CD4-positive, CD25-positive, alpha-beta regulatory T cell (primary cell): ENCODE measurements at regions not wholly inside any gene's neighbourhood (a gene's known extent, or its start where the extent isn't known, plus 50 kb on each side); places are given as distances from the start of the nearest gene placed in this dataset.

ENCODE experiments used
- ATAC-seq, 2 donors: fragments of 150-1000 bp; cut with Tn5 transposase; one replicate each; pipeline ENCODE4 v1.10.0; 2021; ENCODE audit warnings: low read depth in 2 of 2, moderate number of reproducible peaks in 2 of 2, moderate library complexity in 1 of 2
- DNase-seq, 3 donors: peaks; one replicate each; pipeline versions ENCODE4 v3.0.0 to v3.0.0-alpha.2; 2012 to 2022; ENCODE audit warnings: mixed read lengths in 1 of 3
- H3K27ac ChIP-seq: one replicate; pipeline ENCODE4 v1.7.0; 2013; ENCODE audit warnings: mild to moderate bottlenecking, low read length; ENCODE audit not compliant: insufficient read depth, poor library complexity, severe bottlenecking
- H3K27me3 ChIP-seq: one replicate; pipeline ENCODE4 v1.7.0; 2013; ENCODE audit warnings: low read length; ENCODE audit not compliant: control insufficient read depth, insufficient read depth
- H3K36me3 ChIP-seq: one replicate; pipeline ENCODE4 v1.7.0; 2013; ENCODE audit warnings: mild to moderate bottlenecking, low read length, moderate library complexity; ENCODE audit not compliant: control insufficient read depth, insufficient read depth
- H3K4me1 ChIP-seq: 2 replicates; pipeline ENCODE4 v1.7.0; 2013; ENCODE audit warnings: mild to moderate bottlenecking, low read length; ENCODE audit not compliant: insufficient read depth, control insufficient read depth, poor library complexity, severe bottlenecking
- H3K4me3 ChIP-seq: one replicate; pipeline ENCODE4 v1.7.0; 2013; ENCODE audit warnings: low read depth, mild to moderate bottlenecking, low read length, moderate library complexity
- H3K9me3 ChIP-seq, 2 experiments: 1 replicate in 1 of 2; 2 replicates in 1 of 2; pipeline ENCODE4 v1.7.0; 2013; ENCODE audit warnings: low read length in 2 of 2, mild to moderate bottlenecking in 1 of 2, moderate library complexity in 1 of 2; ENCODE audit not compliant: control insufficient read depth in 2 of 2
- H3K27ac Mint-ChIP-seq, 3 donors: one replicate each; pipeline ENCODE4 v1.8.0; 2020 to 2022; ENCODE audit warnings: mild to moderate bottlenecking in 3 of 3, mixed read lengths in 3 of 3, moderate library complexity in 2 of 3
- H3K27me3 Mint-ChIP-seq: one replicate; pipeline ENCODE4 v1.8.0; 2022; ENCODE audit warnings: mild to moderate bottlenecking, mixed read lengths
- H3K36me3 Mint-ChIP-seq: one replicate; pipeline ENCODE4 v1.8.0; 2020; ENCODE audit warnings: mixed read lengths
- H3K4me1 Mint-ChIP-seq, 4 donors: one replicate each; pipeline ENCODE4 v1.8.0; 2020 to 2022; ENCODE audit warnings: mixed read lengths in 4 of 4, mild to moderate bottlenecking in 1 of 4
- H3K4me3 Mint-ChIP-seq, 4 donors: one replicate each; pipeline ENCODE4 v1.8.0; 2020 to 2022; ENCODE audit warnings: mild to moderate bottlenecking in 4 of 4, mixed read lengths in 4 of 4, moderate library complexity in 3 of 4
- H3K9me3 Mint-ChIP-seq, 7 donors: one replicate each; pipeline ENCODE4 v1.8.0; 2020 to 2022; ENCODE audit warnings: mixed read lengths in 7 of 7, mild to moderate bottlenecking in 3 of 7, moderate library complexity in 2 of 7

GRCh38 chr1:57886376-57886775 is 462.5 kb upstream of the DAB1 start:
- ATAC-seq (no peak), DNase-seq (no peak)
- peaks cover 0 to 3% (median 0%) of the 10 kb centered on the region in 7 donors for H3K9me3 Mint-ChIP-seq
- no peak overlapping the region for H3K27ac Mint-ChIP-seq
- no peak overlapping the region for H3K27ac ChIP-seq
- H3K27me3 ChIP-seq = no peaks in the 10 kb centered on the region
- no peak overlapping the region for H3K4me3 ChIP-seq
- no peaks in the 10 kb centered on the region for H3K9me3 ChIP-seq
- no peaks in the 10 kb centered on the region for H3K36me3 Mint-ChIP-seq
- no peaks in the 10 kb centered on the region for H3K4me1 Mint-ChIP-seq
- no peak overlapping the region for H3K4me3 Mint-ChIP-seq
- no peaks in the 10 kb centered on the region for H3K4me1 ChIP-seq
- H3K36me3 ChIP-seq = no peaks in the 10 kb centered on the region
- H3K27me3 Mint-ChIP-seq = no peaks in the 10 kb centered on the region

DNA sequence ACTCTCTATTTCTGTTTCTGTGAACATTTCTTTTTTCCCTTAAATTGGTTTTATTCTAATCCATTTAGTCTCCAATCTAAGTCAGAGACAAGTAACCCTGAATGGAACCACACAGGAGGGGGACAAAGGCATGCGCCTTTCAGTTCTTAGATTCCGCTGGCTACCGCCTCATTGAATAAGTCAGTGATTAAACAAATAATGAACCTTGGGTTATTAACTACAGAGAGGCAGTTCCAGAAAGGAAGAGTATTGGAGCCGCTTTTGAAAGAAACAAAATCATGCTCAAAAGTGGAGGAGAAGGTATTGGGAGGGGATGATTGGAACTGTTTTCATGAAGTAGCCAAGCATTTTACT is 459.8 kb upstream of the DAB1 start:
- no peak overlapping the region for H3K4me3 ChIP-seq
- Mint-ChIP-seq H3K4me3 (no peak overlapping the region), H3K27ac (peak overlapping the region in 1 of 3 donors; percentile 40), H3K27me3 (no peaks in the 10 kb centered on the region), H3K4me1 (no peaks in the 10 kb centered on the region), H3K9me3 (peaks cover 0 to 3% (median 0%) of the 10 kb centered on the region in 7 donors), H3K36me3 (no peaks in the 10 kb centered on the region)
- H3K27ac ChIP-seq = no peak overlapping the region
- no peaks in the 10 kb centered on the region for H3K4me1 ChIP-seq
- ATAC-seq (no peak), DNase-seq (no peak)
- H3K9me3 ChIP-seq = no peaks in the 10 kb centered on the region
- no peaks in the 10 kb centered on the region for H3K27me3 ChIP-seq
- no peaks in the 10 kb centered on the region for H3K36me3 ChIP-seq

GRCh38 chr1:57882934-57883641 is 459.2 kb upstream of the DAB1 start:
- H3K27ac Mint-ChIP-seq = no peak overlapping the region
- no peak overlapping the region for H3K27ac ChIP-seq
- no peaks in the 10 kb centered on the region for H3K36me3 Mint-ChIP-seq
- no peaks in the 10 kb centered on the region for H3K9me3 ChIP-seq
- no peaks in the 10 kb centered on the region for H3K4me1 ChIP-seq
- H3K4me3 Mint-ChIP-seq = no peak overlapping the region
- H3K4me1 Mint-ChIP-seq = no peaks in the 10 kb centered on the region
- no peaks in the 10 kb centered on the region for H3K36me3 ChIP-seq
- H3K27me3 ChIP-seq = no peaks in the 10 kb centered on the region
- ATAC-seq (no peak), DNase-seq (no peak)
- H3K9me3 Mint-ChIP-seq = peaks cover 0 to 3% (median 0%) of the 10 kb centered on the region in 7 donors
- H3K27me3 Mint-ChIP-seq = no peaks in the 10 kb centered on the region
- H3K4me3 ChIP-seq = no peak overlapping the region

DNA sequence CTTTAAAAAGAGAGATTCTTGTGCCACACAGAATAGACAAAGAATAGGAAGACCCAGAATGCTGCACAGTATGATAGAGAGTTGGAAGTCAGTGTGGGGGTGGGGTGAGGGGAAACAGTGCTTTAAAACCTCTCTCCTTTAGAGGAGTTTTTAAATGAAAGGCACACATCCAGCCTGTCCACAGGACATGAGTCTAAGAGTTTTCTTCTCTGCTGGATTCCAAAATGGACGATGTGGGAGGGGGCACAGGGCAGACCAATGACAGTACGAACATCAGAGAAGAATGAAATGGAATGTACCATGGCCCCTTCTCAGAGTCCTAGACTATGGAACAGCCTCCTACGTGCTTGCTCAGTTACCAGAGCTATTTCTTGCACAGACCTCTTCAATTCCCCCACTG is 458.2 kb upstream of the DAB1 start:
- no peak for DNase-seq
- H3K27ac Mint-ChIP-seq = no peak overlapping the region
- no peaks in the 10 kb centered on the region for H3K36me3 Mint-ChIP-seq
- no peaks in the 10 kb centered on the region for H3K4me1 Mint-ChIP-seq
- no peaks in the 10 kb centered on the region for H3K36me3 ChIP-seq
- H3K4me1 ChIP-seq = no peaks in the 10 kb centered on the region
- H3K27ac ChIP-seq = no peak overlapping the region
- no peak overlapping the region for H3K4me3 ChIP-seq
- H3K9me3 ChIP-seq = no peaks in the 10 kb centered on the region
- H3K9me3 Mint-ChIP-seq = peaks cover 0 to 3% (median 0%) of the 10 kb centered on the region in 7 donors
- H3K27me3 Mint-ChIP-seq = no peaks in the 10 kb centered on the region
- H3K27me3 ChIP-seq = no peaks in the 10 kb centered on the region
- H3K4me3 Mint-ChIP-seq = no peak overlapping the region
- ATAC-seq = no peak

GRCh38 chr1:57881639-57882038 is 457.8 kb upstream of the DAB1 start:
- ATAC-seq = no peak

DNA sequence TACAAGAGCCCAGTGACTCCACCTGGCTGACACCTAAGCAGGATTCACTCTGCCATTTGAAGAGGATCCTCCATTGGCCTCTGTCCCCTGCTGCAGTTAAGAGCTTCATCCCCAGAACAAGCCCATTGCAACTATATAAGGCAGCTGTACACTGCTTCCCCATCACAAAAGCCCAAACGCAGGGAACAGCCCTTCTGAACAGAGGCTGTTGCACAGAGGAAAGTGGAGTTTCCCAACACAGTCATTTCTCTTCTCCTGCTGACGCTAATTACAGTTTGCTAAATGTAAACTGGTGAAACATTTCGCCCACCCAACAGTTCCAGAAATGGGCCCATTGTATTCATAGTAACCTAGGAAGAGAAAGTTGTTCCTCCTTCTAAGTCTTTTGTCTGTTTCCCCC is 455.8 kb upstream of the DAB1 start:
- DNase-seq (no peak), ATAC-seq (no peak)
- Mint-ChIP-seq H3K27me3 (no peaks in the 10 kb centered on the region), H3K36me3 (no peaks in the 10 kb centered on the region), H3K27ac (no peak overlapping the region), H3K4me3 (no peak overlapping the region), H3K9me3 (peaks cover 0 to under 1% (median 0%) of the 10 kb centered on the region in 7 donors), H3K4me1 (no peaks in the 10 kb centered on the region)
- Histone ChIP-seq H3K4me1 (no peaks in the 10 kb centered on the region), H3K27ac (no peak overlapping the region), H3K27me3 (no peaks in the 10 kb centered on the region), H3K9me3 (no peaks in the 10 kb centered on the region), H3K4me3 (no peak overlapping the region), H3K36me3 (no peaks in the 10 kb centered on the region)

More at GRCh38 chr1:57881639-57882038, 457.8 kb upstream of the DAB1 start:
- Histone ChIP-seq H3K9me3 (no peaks in the 10 kb centered on the region), H3K27ac (no peak overlapping the region), H3K4me3 (no peak overlapping the region), H3K27me3 (no peaks in the 10 kb centered on the region), H3K36me3 (no peaks in the 10 kb centered on the region), H3K4me1 (no peaks in the 10 kb centered on the region)
- DNase-seq = no peak
- Mint-ChIP-seq H3K27ac (no peak overlapping the region), H3K27me3 (no peaks in the 10 kb centered on the region), H3K4me3 (no peak overlapping the region), H3K9me3 (peaks cover 0 to 3% (median 0%) of the 10 kb centered on the region in 7 donors), H3K36me3 (no peaks in the 10 kb centered on the region), H3K4me1 (no peaks in the 10 kb centered on the region)

- no peaks in the 10 kb centered on the region for H3K36me3 Mint-ChIP-seq
- H3K27me3 ChIP-seq = no peaks in the 10 kb centered on the region
- no peak overlapping the region for H3K4me3 Mint-ChIP-seq
- no peak overlapping the region for H3K27ac ChIP-seq
- no peak overlapping the region for H3K27ac Mint-ChIP-seq
- ATAC-seq (no peak), DNase-seq (no peak)
- peaks cover 0 to 5% (median 0%) of the 10 kb centered on the region in 7 donors for H3K9me3 Mint-ChIP-seq
- H3K36me3 ChIP-seq = no peaks in the 10 kb centered on the region
- H3K4me1 ChIP-seq = no peaks in the 10 kb centered on the region
- no peaks in the 10 kb centered on the region for H3K9me3 ChIP-seq
- no peak overlapping the region for H3K4me3 ChIP-seq
- no peaks in the 10 kb centered on the region for H3K27me3 Mint-ChIP-seq
- no peaks in the 10 kb centered on the region for H3K4me1 Mint-ChIP-seq
Measured at GRCh38 chr1:57874418-57874877, 450.6 kb upstream of the DAB1 start.

DNA sequence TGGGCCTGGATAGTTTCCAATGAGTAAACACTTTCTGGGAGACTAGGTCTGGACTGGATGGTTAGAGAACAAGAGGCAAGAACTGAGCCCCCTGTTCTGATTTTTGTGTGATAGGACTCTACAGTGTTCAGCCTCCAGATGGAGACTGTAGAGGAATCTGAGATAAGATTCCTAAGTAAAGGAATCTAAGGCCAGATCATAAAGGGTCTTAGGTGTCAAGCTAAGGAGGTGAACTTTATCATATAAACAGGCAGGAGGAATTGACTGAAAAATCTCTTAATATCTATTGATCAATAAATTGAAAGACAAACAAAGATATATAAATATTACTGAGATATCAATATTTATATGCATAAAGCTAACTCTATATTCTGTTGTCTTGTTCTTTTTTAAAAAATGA is 449.1 kb upstream of the DAB1 start:
- Histone ChIP-seq H3K27me3 (no peaks in the 10 kb centered on the region), H3K36me3 (no peaks in the 10 kb centered on the region), H3K9me3 (no peaks in the 10 kb centered on the region), H3K4me3 (no peak overlapping the region), H3K4me1 (no peaks in the 10 kb centered on the region), H3K27ac (no peak overlapping the region)
- H3K4me1 Mint-ChIP-seq = no peaks in the 10 kb centered on the region
- no peaks in the 10 kb centered on the region for H3K27me3 Mint-ChIP-seq
- no peaks in the 10 kb centered on the region for H3K36me3 Mint-ChIP-seq
- DNase-seq = no peak
- ATAC-seq = no peak
- no peak overlapping the region for H3K4me3 Mint-ChIP-seq
- peaks cover 0 to 5% (median 2%) of the 10 kb centered on the region in 7 donors for H3K9me3 Mint-ChIP-seq
- no peak overlapping the region for H3K27ac Mint-ChIP-seq
